MM.1S (cell line): ENCODE measurements at regions not wholly inside any gene's neighbourhood (a gene's known extent, or its start where the extent isn't known, plus 50 kb on each side); places are given as distances from the start of the nearest gene placed in this dataset.

Experiments used
- DNase-seq: peaks from one replicate; pipeline ENCODE4 v3.0.0-alpha.2; 2015
- H2AFZ ChIP-seq: fragments of 300-600 bp; sonication (generic); 2 replicates; pipeline ENCODE4 v1.6.0; 2016; ENCODE audit warnings: antibody characterized with exemption, low read length
- H3F3A ChIP-seq: fragments of 300-600 bp; sonication (generic); 2 replicates; pipeline ENCODE4 v1.6.1; 2016; ENCODE audit warnings: mild to moderate bottlenecking, antibody characterized with exemption, low read length, moderate library complexity, mixed read lengths; ENCODE audit not compliant: insufficient read depth
- H3K27ac ChIP-seq: fragments of 300-600 bp; sonication (generic); 2 replicates; pipeline ENCODE4 v1.5.1; 2016; ENCODE audit warnings: mild to moderate bottlenecking, low read length
- H3K27me3 ChIP-seq: fragments of 300-600 bp; sonication (generic); replicated peaks from 2 replicates; pipeline ENCODE4 v1.6.0; 2016; ENCODE audit warnings: low read length; ENCODE audit not compliant: insufficient read depth
- H3K36me3 ChIP-seq: fragments of 300-600 bp; sonication (generic); replicated peaks from 2 replicates; pipeline ENCODE4 v1.6.1; 2016; ENCODE audit warnings: mild to moderate bottlenecking, low read length, mixed read lengths; ENCODE audit not compliant: insufficient read depth
- H3K4me1 ChIP-seq: fragments of 300-600 bp; sonication (generic); 2 replicates; pipeline ENCODE4 v1.6.1; 2016; ENCODE audit warnings: low read length, mixed read lengths
- H3K4me2 ChIP-seq: fragments of 300-600 bp; sonication (generic); 2 replicates; pipeline ENCODE4 v1.6.0; 2016; ENCODE audit warnings: low read depth, low read length
- H3K4me3 ChIP-seq: fragments of 300-600 bp; sonication (generic); 2 replicates; pipeline ENCODE4 v1.5.1; 2016; ENCODE audit warnings: low read length, mixed read lengths
- H3K79me2 ChIP-seq: fragments of 300-600 bp; sonication (generic); 2 replicates; pipeline ENCODE4 v1.6.1; 2016; ENCODE audit warnings: mixed run types, low read length, mixed read lengths
- H3K9ac ChIP-seq: fragments of 300-600 bp; sonication (generic); 2 replicates; pipeline ENCODE4 v1.6.1; 2016; ENCODE audit warnings: low read length, mixed read lengths
- H3K9me2 ChIP-seq: fragments of 300-600 bp; sonication (generic); replicated peaks from 2 replicates; pipeline ENCODE4 v1.6.1; 2016; ENCODE audit warnings: mild to moderate bottlenecking, low read length, mixed read lengths; ENCODE audit not compliant: insufficient read depth
- H3K9me3 ChIP-seq: fragments of 300-600 bp; sonication (generic); replicated peaks from 2 replicates; pipeline ENCODE4 v1.6.1; 2016; ENCODE audit warnings: mild to moderate bottlenecking, low read length, mixed read lengths; ENCODE audit not compliant: insufficient read depth
- H4K20me1 ChIP-seq: fragments of 300-600 bp; sonication (generic); 2 replicates; pipeline ENCODE4 v1.6.1; 2016; ENCODE audit warnings: mild to moderate bottlenecking, low read length, moderate library complexity, mixed read lengths; ENCODE audit not compliant: insufficient read depth
- EZH2 ChIP-seq: fragments of 300-600 bp; sonication (generic); optimal IDR thresholded peaks from 2 replicates; pipeline ENCODE3; 2017; ENCODE audit warnings: low read depth, mild to moderate bottlenecking, antibody characterized with exemption, low read length, mixed read lengths
- EZH2phosphoT487 ChIP-seq: fragments of 300-600 bp; sonication (generic); IDR thresholded peaks from 2 replicates; pipeline ENCODE4 v1.6.1; 2018; ENCODE audit warnings: antibody characterized with exemption, low read length
- TF ChIP-seq, protein P1 (sequence below): fragments of 300-600 bp; sonication (generic); IDR thresholded peaks from 2 replicates; pipeline ENCODE4 v1.5.1; 2016; ENCODE audit warnings: antibody characterized with exemption, low read length, mixed read lengths

GRCh38 chr4:73922317-73922716 is 53.1 kb downstream of the CXCL1 start:
- no peak for DNase-seq
- Histone ChIP-seq H3K9me2 (no peaks in the 10 kb centered on the region), H3K27ac (no peak overlapping the region), H2AFZ (no peak overlapping the region), H3K36me3 (no peaks in the 10 kb centered on the region), H4K20me1 (no peaks in the 10 kb centered on the region), H3K79me2 (no peaks in the 10 kb centered on the region), H3K4me3 (no peak overlapping the region), H3K4me1 (no peaks in the 10 kb centered on the region), H3K9ac (no peak overlapping the region), H3K27me3 (no peaks in the 10 kb centered on the region), H3K9me3 (no peaks in the 10 kb centered on the region), H3K4me2 (no peak overlapping the region), H3F3A (no peaks in the 10 kb centered on the region)
- TF ChIP-seq, protein P1, sequence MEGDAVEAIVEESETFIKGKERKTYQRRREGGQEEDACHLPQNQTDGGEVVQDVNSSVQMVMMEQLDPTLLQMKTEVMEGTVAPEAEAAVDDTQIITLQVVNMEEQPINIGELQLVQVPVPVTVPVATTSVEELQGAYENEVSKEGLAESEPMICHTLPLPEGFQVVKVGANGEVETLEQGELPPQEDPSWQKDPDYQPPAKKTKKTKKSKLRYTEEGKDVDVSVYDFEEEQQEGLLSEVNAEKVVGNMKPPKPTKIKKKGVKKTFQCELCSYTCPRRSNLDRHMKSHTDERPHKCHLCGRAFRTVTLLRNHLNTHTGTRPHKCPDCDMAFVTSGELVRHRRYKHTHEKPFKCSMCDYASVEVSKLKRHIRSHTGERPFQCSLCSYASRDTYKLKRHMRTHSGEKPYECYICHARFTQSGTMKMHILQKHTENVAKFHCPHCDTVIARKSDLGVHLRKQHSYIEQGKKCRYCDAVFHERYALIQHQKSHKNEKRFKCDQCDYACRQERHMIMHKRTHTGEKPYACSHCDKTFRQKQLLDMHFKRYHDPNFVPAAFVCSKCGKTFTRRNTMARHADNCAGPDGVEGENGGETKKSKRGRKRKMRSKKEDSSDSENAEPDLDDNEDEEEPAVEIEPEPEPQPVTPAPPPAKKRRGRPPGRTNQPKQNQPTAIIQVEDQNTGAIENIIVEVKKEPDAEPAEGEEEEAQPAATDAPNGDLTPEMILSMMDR = no peak
- TF ChIP-seq EZH2phosphoT487 (no peak), EZH2 (no peak)
